ENCODE measurements at regions not wholly inside any gene's neighbourhood (a gene's known extent, or its start where the extent isn't known, plus 50 kb on each side); places are given as distances from the start of the nearest gene placed in this dataset.

GRCh38 chr6:121755485-121755884, 320.0 kb downstream of the GJA1 start:
- Histone ChIP-seq H3K4me1 (ENCODE audit: control insufficient read depth, insufficient read depth, low read length) (no peaks in the 10 kb centered on the region; the same call in 1 of the 2 replicates), H3K9ac (ENCODE audit: control insufficient read depth, insufficient read depth, low read length) (no peak overlapping the region), H3K27me3 (replicated peaks in 1 of 2; ENCODE audit: control insufficient read depth in 2 of 2, insufficient read depth in 2 of 2, low read length in 1 of 2) (no peaks in the 10 kb centered on the region), H2AFZ (ENCODE audit: control insufficient read depth, low read depth, low read length) (no peak overlapping the region), H3K9me3 (replicated peaks; ENCODE audit: control insufficient read depth, insufficient read depth, low read length) (no peaks in the 10 kb centered on the region), H3K27ac (ENCODE audit: control insufficient read depth, insufficient read depth) (no peak overlapping the region), H3K36me3 (ENCODE audit: control insufficient read depth in 2 of 2, insufficient read depth in 2 of 2, low read length in 1 of 2) (no peaks in the 10 kb centered on the region), H3K4me3 (no peak overlapping the region), H3K4me2 (ENCODE audit: control insufficient read depth, insufficient read depth) (no peak overlapping the region), H3K79me2 (ENCODE audit: control insufficient read depth, insufficient read depth, low read length) (no peaks in the 10 kb centered on the region), H4K20me1 (ENCODE audit: control insufficient read depth, insufficient read depth) (no peaks in the 10 kb centered on the region)
- SMC1A ChIA-PET (ENCODE audit: uncharacterized antibody, unreplicated experiment) = interaction anchor here (1.0 to 1.1 kb wide), 2 partner anchors 10 to 14 kb away, joined by 3 to 4 read pairs; no protein-coding TSS in a partner anchor
- RAD21 ChIA-PET (ENCODE audit: unreplicated experiment) = no interaction called here
- no peak for FAIRE-seq
- CTCF ChIA-PET = no interaction called here
- BruUV-seq (replicated peaks) = no TSS peak
- no peak for DNase-seq (ENCODE audit: low read depth, low spot score)
- WGBS (ENCODE audit: insufficient coverage, insufficient replicate concordance, low lambda C conversion rate, missing lambda C conversion rate) = 70% methylated on average over 1 of the region's 1 CpG
- no peak for ATAC-seq
- intact Hi-C loops (cut with micrococcal nuclease; ENCODE audit: unreplicated experiment) (no loop called here), in situ Hi-C loops (cut with MboI) (no loop called here)
- POLR2A ChIA-PET = interaction anchor here (0.7 kb wide), 1 partner anchor 471 kb away, joined by 4 read pairs; no protein-coding TSS in a partner anchor
- TF ChIP-seq SMARCA5 (IDR thresholded peaks at IDR 0.05) = no peak
- TF ChIP-seq BCL3 (IDR thresholded peaks at IDR 0.05; ENCODE audit: borderline replicate concordance, insufficient read depth, low read depth, low read length, poor library complexity, severe bottlenecking) = no peak
- TF ChIP-seq FOXK2 (IDR thresholded peaks at IDR 0.05) = no peak
- no peak for TF ChIP-seq BHLHE40 (IDR thresholded peaks at IDR 0.05; ENCODE audit: borderline replicate concordance in 1 of 2, low read depth in 2 of 2, low read length in 1 of 2)
- TF ChIP-seq YBX1 (IDR thresholded peaks at IDR 0.05) = no peak
- TF ChIP-seq ZNF274 (IDR thresholded peaks at IDR 0.05; ENCODE audit: insufficient read depth, insufficient read length) = no peak
- TF ChIP-seq SPI1 (IDR thresholded peaks at IDR 0.05; ENCODE audit: borderline replicate concordance, insufficient read depth, low read depth, low read length) = no peak
- TF ChIP-seq PML (IDR thresholded peaks at IDR 0.05; ENCODE audit: low read length) = no peak
- TF ChIP-seq PAX5 (IDR thresholded peaks at IDR 0.05; ENCODE audit: borderline replicate concordance, low read depth, low read length) = no peak
- no peak for TF ChIP-seq SUZ12 (IDR thresholded peaks at IDR 0.05; ENCODE audit: unreplicated experiment)
- TF ChIP-seq BCL11A (IDR thresholded peaks at IDR 0.05; ENCODE audit: low read depth, low read length) = no peak
- no peak for TF ChIP-seq WRNIP1 (IDR thresholded peaks at IDR 0.05; ENCODE audit: borderline replicate concordance, low read depth, low read length)
- no peak for TF ChIP-seq NKRF (conservative IDR thresholded peaks at IDR 0.05)
- no peak for TF ChIP-seq MLLT1 (IDR thresholded peaks at IDR 0.05)
- TF ChIP-seq ZNF384 (IDR thresholded peaks at IDR 0.05; ENCODE audit: borderline replicate concordance, low read depth, low read length) = no peak

All from GM12878 (cell line).